ENCODE measurements at regions not wholly inside any gene's neighbourhood (a gene's known extent, or its start where the extent isn't known, plus 50 kb on each side); places are given as distances from the start of the nearest gene placed in this dataset.

DNA sequence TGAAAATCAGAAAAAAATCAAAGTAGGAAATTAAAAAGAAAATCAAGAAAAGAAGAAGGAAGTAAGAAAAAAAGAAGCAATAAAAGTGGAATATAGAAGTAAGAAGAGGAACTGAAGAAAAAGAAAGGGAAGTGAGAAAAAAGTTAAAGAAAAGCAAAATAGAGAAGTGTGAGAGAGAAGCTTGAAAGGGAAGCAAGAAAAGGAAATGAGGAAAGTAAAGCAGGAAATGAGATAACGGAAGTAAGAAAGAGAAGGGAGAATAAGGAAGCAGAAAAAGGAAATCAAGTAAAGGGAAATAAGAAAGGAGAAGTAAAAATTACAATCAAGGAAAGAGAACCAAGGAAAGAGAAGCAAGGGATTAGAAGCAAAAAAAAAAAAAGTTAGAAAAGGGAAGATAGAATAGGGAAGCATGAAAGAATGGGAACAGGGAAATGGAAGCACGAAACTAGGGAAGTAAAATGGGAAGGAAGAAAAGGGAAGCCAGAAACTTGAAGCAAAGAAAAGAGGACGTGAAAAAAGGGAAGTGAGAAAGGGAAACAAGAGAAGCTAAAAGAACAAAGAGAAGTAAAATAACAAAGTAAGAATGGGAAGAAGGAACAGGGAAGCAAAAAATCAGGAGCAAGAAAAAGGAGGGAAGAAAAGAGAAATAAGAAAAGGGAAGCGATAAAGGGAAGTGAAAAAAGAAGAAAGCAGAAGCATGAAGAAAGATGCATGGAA lies 243.3 kb upstream of the NCKAP5 start:
- Histone ChIP-seq H3K27me3 (ENCODE audit: insufficient read depth, low read length) (no peaks in the 10 kb centered on the region), H3K4me2 (ENCODE audit: insufficient read depth, low read length) (no peak overlapping the region), H3K4me1 (ENCODE audit: insufficient read depth, low read length) (peaks cover 15% of the 10 kb centered on the region), H3K4me3 (ENCODE audit: insufficient read depth, low read length) (no peak overlapping the region), H3K36me3 (ENCODE audit: insufficient read depth, low read length) (no peaks in the 10 kb centered on the region), H3K79me2 (ENCODE audit: insufficient read depth, low read length) (no peaks in the 10 kb centered on the region), H2AFZ (ENCODE audit: low read length) (no peak overlapping the region), H3K9me3 (ENCODE audit: low read depth, low read length) (no peaks in the 10 kb centered on the region), H4K20me1 (ENCODE audit: insufficient read depth, low read length) (no peaks in the 10 kb centered on the region), H3K27ac (ENCODE audit: low read depth, low read length) (no peak overlapping the region)
- TF ChIP-seq, protein P1, sequence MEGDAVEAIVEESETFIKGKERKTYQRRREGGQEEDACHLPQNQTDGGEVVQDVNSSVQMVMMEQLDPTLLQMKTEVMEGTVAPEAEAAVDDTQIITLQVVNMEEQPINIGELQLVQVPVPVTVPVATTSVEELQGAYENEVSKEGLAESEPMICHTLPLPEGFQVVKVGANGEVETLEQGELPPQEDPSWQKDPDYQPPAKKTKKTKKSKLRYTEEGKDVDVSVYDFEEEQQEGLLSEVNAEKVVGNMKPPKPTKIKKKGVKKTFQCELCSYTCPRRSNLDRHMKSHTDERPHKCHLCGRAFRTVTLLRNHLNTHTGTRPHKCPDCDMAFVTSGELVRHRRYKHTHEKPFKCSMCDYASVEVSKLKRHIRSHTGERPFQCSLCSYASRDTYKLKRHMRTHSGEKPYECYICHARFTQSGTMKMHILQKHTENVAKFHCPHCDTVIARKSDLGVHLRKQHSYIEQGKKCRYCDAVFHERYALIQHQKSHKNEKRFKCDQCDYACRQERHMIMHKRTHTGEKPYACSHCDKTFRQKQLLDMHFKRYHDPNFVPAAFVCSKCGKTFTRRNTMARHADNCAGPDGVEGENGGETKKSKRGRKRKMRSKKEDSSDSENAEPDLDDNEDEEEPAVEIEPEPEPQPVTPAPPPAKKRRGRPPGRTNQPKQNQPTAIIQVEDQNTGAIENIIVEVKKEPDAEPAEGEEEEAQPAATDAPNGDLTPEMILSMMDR (IDR thresholded peaks at IDR 0.05; ENCODE audit: extremely low read depth, low read depth, low read length): no peak
- DNase-seq (ENCODE audit: insufficient read length, low spot score, missing footprints): no peak

DNA sequence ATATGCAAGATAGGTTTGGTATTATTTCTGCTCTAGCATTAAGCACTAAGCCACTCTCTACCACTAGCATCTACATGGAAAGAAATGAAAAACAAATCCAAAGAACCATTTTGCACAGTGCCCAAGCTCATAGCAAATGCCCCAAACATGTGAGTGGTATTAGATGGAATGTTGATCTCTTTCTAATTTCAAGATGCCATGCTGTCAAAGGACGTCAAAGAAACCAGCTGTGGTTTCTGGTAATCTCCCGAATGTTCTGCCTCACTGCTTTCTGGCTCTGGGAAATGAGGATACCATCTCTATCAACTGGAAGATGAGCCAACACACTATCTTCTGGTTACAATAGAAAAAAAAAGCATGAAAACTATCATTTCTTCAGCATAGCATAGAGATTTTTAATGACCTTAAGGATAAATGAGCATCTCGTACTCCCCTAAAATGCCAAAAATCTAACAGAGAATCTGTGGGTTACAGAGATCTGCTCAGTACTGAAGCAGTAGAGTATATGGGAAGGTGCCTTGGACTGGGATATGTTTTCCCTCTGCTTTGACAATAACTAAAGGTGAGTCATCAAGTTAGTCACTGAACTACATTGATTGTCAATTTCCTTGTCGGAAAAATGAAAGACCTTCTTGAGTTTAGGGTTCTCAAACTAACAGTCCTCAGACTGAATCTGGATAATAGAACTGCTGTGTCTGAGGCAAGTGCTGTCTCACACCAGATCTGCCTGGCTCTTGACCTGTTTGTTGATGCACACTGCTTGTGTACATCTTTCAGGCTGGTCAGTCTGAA lies 244.8 kb upstream of the NCKAP5 start:
- Histone ChIP-seq H3K4me3 (ENCODE audit: insufficient read depth, low read length) (no peak overlapping the region), H3K4me1 (ENCODE audit: insufficient read depth, low read length) (peaks cover 26% of the 10 kb centered on the region), H3K27me3 (ENCODE audit: insufficient read depth, low read length) (no peaks in the 10 kb centered on the region), H4K20me1 (ENCODE audit: insufficient read depth, low read length) (no peaks in the 10 kb centered on the region), H2AFZ (ENCODE audit: low read length) (peak overlapping the region; percentile 30), H3K36me3 (ENCODE audit: insufficient read depth, low read length) (no peaks in the 10 kb centered on the region), H3K79me2 (ENCODE audit: insufficient read depth, low read length) (no peaks in the 10 kb centered on the region), H3K27ac (ENCODE audit: low read depth, low read length) (peak overlapping the region; percentile 87), H3K9me3 (ENCODE audit: low read depth, low read length) (no peaks in the 10 kb centered on the region), H3K4me2 (ENCODE audit: insufficient read depth, low read length) (peak overlapping the region; percentile 9)
- peak; percentile 68 for DNase-seq (ENCODE audit: insufficient read length, low spot score, missing footprints)
- TF ChIP-seq, protein P1 (IDR thresholded peaks at IDR 0.05; ENCODE audit: extremely low read depth, low read depth, low read length): no peak

DNA sequence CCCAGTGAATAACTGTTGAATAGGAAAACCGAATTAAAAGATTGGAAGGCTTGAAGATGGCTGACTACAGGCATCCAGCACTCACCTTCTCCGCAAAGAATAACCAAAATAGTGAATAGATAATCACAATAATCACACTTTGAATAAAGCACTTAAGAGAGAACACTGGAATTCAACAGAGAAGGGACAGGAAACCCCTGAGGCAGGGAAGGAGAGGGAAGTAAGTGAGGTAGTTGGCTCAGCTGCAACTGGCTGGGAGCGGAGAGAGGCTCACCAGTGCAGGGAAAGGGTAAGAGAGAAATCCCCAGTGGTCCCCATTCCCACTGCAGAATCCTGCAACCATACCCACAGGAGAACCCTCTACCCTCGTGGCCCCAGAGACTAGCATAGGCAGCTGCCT lies 246.6 kb upstream of the NCKAP5 start:
- H3K36me3 ChIP-seq (ENCODE audit: insufficient read depth, low read length): no peaks in the 10 kb centered on the region
- peak overlapping the region; percentile 36 for H2AFZ ChIP-seq (ENCODE audit: low read length)
- TF ChIP-seq, protein P1 (IDR thresholded peaks at IDR 0.05; ENCODE audit: extremely low read depth, low read depth, low read length): no peak

DNA sequence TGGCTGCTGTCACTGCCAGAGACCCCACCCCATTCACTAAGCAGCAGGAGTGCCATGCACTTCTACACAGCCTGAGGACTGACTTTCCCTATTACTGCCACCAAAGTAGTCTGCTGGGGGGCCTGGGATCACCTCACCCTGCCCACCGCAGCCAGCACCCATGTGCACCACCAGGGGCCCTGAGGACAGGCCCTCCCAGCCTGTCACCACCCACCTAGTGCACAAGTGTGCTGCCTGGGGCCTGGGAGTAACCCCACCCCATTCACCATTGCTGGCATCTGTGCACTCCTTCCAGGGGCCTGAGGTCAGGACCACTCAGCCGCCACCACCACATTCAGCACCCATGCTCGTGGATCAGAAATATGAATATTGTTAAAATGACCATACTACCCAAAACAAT lies 247.8 kb upstream of the NCKAP5 start:
- no peak overlapping the region for H3K4me2 ChIP-seq (ENCODE audit: insufficient read depth, low read length)
- no peaks in the 10 kb centered on the region for H3K9me3 ChIP-seq (ENCODE audit: low read depth, low read length)
- TF ChIP-seq, protein P1 (IDR thresholded peaks at IDR 0.05; ENCODE audit: extremely low read depth, low read depth, low read length): no peak
- no peaks in the 10 kb centered on the region for H3K79me2 ChIP-seq (ENCODE audit: insufficient read depth, low read length)
- H3K4me1 ChIP-seq (ENCODE audit: insufficient read depth, low read length): peaks cover 43% of the 10 kb centered on the region
- no peaks in the 10 kb centered on the region for H4K20me1 ChIP-seq (ENCODE audit: insufficient read depth, low read length)
- H3K27ac ChIP-seq (ENCODE audit: low read depth, low read length): no peak overlapping the region
- no peaks in the 10 kb centered on the region for H3K36me3 ChIP-seq (ENCODE audit: insufficient read depth, low read length)
- no peak overlapping the region for H2AFZ ChIP-seq (ENCODE audit: low read length)
- DNase-seq (ENCODE audit: insufficient read length, low spot score, missing footprints): no peak
- no peak overlapping the region for H3K4me3 ChIP-seq (ENCODE audit: insufficient read depth, low read length)
- H3K27me3 ChIP-seq (ENCODE audit: insufficient read depth, low read length): no peaks in the 10 kb centered on the region

More for the DNA sequence above, 246.6 kb upstream of the NCKAP5 start:
- H3K4me3 ChIP-seq (ENCODE audit: insufficient read depth, low read length): no peak overlapping the region
- no peaks in the 10 kb centered on the region for H3K79me2 ChIP-seq (ENCODE audit: insufficient read depth, low read length)
- H3K9me3 ChIP-seq (ENCODE audit: low read depth, low read length): no peaks in the 10 kb centered on the region
- H3K4me2 ChIP-seq (ENCODE audit: insufficient read depth, low read length): no peak overlapping the region
- H4K20me1 ChIP-seq (ENCODE audit: insufficient read depth, low read length): no peaks in the 10 kb centered on the region
- H3K27me3 ChIP-seq (ENCODE audit: insufficient read depth, low read length): no peaks in the 10 kb centered on the region
- no peak for DNase-seq (ENCODE audit: insufficient read length, low spot score, missing footprints)
- no peak overlapping the region for H3K27ac ChIP-seq (ENCODE audit: low read depth, low read length)
- H3K4me1 ChIP-seq (ENCODE audit: insufficient read depth, low read length): peaks cover 34% of the 10 kb centered on the region
